ENCODE measurements at regions not wholly inside any gene's neighbourhood (a gene's known extent, or its start where the extent isn't known, plus 50 kb on each side); places are given as distances from the start of the nearest gene placed in this dataset.

DNA sequence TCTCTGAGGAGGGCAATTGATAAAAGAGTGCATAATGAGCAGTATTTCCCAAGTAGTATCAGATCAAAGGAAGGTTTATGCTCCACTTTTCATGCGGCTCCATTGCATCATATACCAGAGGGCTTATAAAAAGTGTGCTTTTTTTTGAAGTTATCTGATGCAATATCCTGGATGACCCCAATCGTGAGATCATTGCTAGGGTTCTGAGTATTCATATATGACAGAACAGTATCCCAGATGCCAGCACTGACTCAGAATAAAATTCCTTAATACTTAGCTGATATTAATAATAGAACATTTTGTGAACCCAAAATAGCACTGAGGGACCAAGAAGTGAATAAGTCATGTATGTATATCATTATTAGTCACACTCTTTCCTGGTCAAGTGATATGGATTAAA is 945.5 kb upstream of the AGA start:
- no CpG with 5 or more reads among the region's 2 CpGs for WGBS (ENCODE audit: insufficient coverage, low lambda C conversion rate)
- H3K9me3 ChIP-seq (ENCODE audit: control insufficient read depth, low read depth, low read length), result no peaks in the 10 kb centered on the region
- no peak overlapping the region for H3K4me3 ChIP-seq (ENCODE audit: low read length)
- no peaks in the 10 kb centered on the region for H3K36me3 ChIP-seq (ENCODE audit: control insufficient read depth, insufficient read depth, low read length)
- H3K4me1 ChIP-seq (ENCODE audit: control insufficient read depth, insufficient read depth, low read length), result no peaks in the 10 kb centered on the region
- H3K27me3 ChIP-seq (ENCODE audit: control insufficient read depth, insufficient read depth, low read length), result no peaks in the 10 kb centered on the region
- no peak for DNase-seq
- H3K27ac ChIP-seq (ENCODE audit: low read length), result no peak overlapping the region

GRCh38 chr4:178395798-178396197 is 953.6 kb upstream of the AGA start:
- Histone ChIP-seq H3K27ac (ENCODE audit: low read length) (no peak overlapping the region), H3K27me3 (ENCODE audit: control insufficient read depth, insufficient read depth, low read length) (no peaks in the 10 kb centered on the region), H3K9me3 (ENCODE audit: control insufficient read depth, low read depth, low read length) (no peaks in the 10 kb centered on the region), H3K4me3 (ENCODE audit: low read length) (no peak overlapping the region), H3K36me3 (ENCODE audit: control insufficient read depth, insufficient read depth, low read length) (no peaks in the 10 kb centered on the region), H3K4me1 (ENCODE audit: control insufficient read depth, insufficient read depth, low read length) (no peaks in the 10 kb centered on the region)
- no CpG with 5 or more reads among the region's 1 CpG for WGBS (ENCODE audit: insufficient coverage, low lambda C conversion rate)
- DNase-seq, result no peak

GRCh38 chr4:178412455-178412854 is 970.2 kb upstream of the AGA start:
- no peak overlapping the region for H3K27ac ChIP-seq (ENCODE audit: low read length)
- H3K4me1 ChIP-seq (ENCODE audit: control insufficient read depth, insufficient read depth, low read length), result peaks cover 3% of the 10 kb centered on the region
- no peak overlapping the region for H3K4me3 ChIP-seq (ENCODE audit: low read length)
- no peaks in the 10 kb centered on the region for H3K36me3 ChIP-seq (ENCODE audit: control insufficient read depth, insufficient read depth, low read length)
- no peaks in the 10 kb centered on the region for H3K27me3 ChIP-seq (ENCODE audit: control insufficient read depth, insufficient read depth, low read length)
- H3K9me3 ChIP-seq (ENCODE audit: control insufficient read depth, low read depth, low read length), result peaks cover 3% of the 10 kb centered on the region
- no CpG with 5 or more reads among the region's 1 CpG for WGBS (ENCODE audit: insufficient coverage, low lambda C conversion rate)
- no peak for DNase-seq

DNA sequence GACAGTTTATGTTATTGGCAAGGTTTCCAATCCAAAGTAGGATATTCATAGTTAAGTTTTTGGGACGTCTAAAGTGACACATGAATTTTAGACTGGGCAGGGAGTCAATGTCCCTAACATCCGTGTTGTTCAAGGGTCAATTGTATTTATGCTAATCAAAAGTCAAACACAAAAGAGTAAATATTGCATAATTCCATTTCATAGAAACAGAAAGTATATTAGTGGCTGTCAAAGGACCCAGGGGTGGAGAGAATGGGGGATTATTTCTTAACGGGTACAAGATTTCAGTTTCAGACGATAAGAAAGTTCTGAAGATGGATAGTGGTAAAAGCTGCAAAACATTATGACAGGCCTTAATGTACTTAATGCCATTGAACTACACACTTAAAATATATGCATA is 971.8 kb upstream of the AGA start:
- DNase-seq, result peak in 1 of 2 donors; percentile 59
- Histone ChIP-seq H3K36me3 (ENCODE audit: control insufficient read depth, insufficient read depth, low read length) (no peaks in the 10 kb centered on the region), H3K4me3 (ENCODE audit: low read length) (no peak overlapping the region), H3K4me1 (ENCODE audit: control insufficient read depth, insufficient read depth, low read length) (peaks cover 3% of the 10 kb centered on the region), H3K9me3 (ENCODE audit: control insufficient read depth, low read depth, low read length) (peaks cover 3% of the 10 kb centered on the region), H3K27ac (ENCODE audit: low read length) (no peak overlapping the region), H3K27me3 (ENCODE audit: control insufficient read depth, insufficient read depth, low read length) (no peaks in the 10 kb centered on the region)
- 20% methylated on average over 2 of the region's 4 CpGs for WGBS (ENCODE audit: insufficient coverage, low lambda C conversion rate)

DNA sequence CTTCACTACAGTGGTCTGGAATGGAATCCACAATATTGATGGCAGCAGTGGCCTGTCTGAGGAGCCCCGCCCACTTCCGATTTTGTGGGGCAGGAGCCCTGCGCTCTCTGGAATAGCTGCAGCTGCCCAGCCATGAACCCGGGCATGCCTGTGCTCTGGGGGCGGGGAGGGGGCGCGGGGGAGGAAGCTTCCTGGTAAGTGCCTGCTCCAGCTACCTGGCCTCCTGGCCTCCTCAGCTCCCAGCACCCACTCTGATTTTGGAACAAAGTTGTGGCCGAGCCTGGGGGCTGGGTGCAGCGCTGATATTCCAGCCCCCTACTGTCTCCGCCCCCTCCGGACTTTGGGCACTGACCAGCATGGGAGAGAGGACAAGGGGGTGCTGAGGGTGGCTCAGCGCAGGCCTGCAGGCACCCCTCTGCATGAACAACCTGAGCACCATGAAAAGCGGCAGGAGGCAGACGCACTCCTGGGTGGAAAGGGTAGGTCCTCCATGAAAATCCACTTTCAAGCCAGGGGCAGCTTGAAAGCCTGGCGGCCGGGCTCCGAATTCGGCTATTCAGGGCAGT is 972.7 kb upstream of the AGA start:
- WGBS (ENCODE audit: insufficient coverage, low lambda C conversion rate), result no CpG with 5 or more reads among the region's 18 CpGs
- DNase-seq, result no peak
- H3K27ac ChIP-seq (ENCODE audit: low read length), result no peak overlapping the region
- H3K4me1 ChIP-seq (ENCODE audit: control insufficient read depth, insufficient read depth, low read length), result peaks cover 3% of the 10 kb centered on the region
- no peaks in the 10 kb centered on the region for H3K27me3 ChIP-seq (ENCODE audit: control insufficient read depth, insufficient read depth, low read length)
- no peak overlapping the region for H3K4me3 ChIP-seq (ENCODE audit: low read length)
- H3K36me3 ChIP-seq (ENCODE audit: control insufficient read depth, insufficient read depth, low read length), result no peaks in the 10 kb centered on the region
- H3K9me3 ChIP-seq (ENCODE audit: control insufficient read depth, low read depth, low read length), result peaks cover 3% of the 10 kb centered on the region

- Histone ChIP-seq H3K27ac (ENCODE audit: low read length) (no peak overlapping the region), H3K36me3 (ENCODE audit: control insufficient read depth, insufficient read depth, low read length) (no peaks in the 10 kb centered on the region), H3K4me1 (ENCODE audit: control insufficient read depth, insufficient read depth, low read length) (peaks cover 3% of the 10 kb centered on the region), H3K27me3 (ENCODE audit: control insufficient read depth, insufficient read depth, low read length) (no peaks in the 10 kb centered on the region), H3K9me3 (ENCODE audit: control insufficient read depth, low read depth, low read length) (peaks cover 3% of the 10 kb centered on the region), H3K4me3 (ENCODE audit: low read length) (no peak overlapping the region)
- WGBS (ENCODE audit: insufficient coverage, low lambda C conversion rate), result no CpG with 5 or more reads among the region's 14 CpGs
- no peak for DNase-seq
Measured at GRCh38 chr4:178415925-178416324, 973.7 kb upstream of the AGA start.

DNA sequence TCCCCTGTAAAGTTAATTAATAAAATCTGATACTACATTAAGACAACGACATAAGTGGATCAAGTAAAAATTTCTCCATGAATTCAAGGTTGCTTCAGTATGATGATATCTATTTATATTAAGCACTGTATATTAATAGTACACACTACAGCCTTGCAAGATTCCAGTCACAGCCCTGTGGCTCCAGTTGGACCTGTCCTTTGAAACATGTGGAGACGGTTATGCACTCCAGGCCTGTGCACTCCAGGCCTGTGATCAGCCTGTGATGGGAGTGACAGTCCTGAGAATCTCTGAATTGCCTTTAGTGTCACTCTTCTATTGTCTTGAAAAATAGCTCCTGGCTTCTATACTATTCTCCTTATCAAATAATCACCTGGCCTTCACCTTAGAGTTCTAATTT is 981.1 kb upstream of the AGA start:
- Histone ChIP-seq H3K36me3 (ENCODE audit: control insufficient read depth, insufficient read depth, low read length) (no peaks in the 10 kb centered on the region), H3K4me3 (ENCODE audit: low read length) (no peak overlapping the region), H3K27ac (ENCODE audit: low read length) (no peak overlapping the region), H3K27me3 (ENCODE audit: control insufficient read depth, insufficient read depth, low read length) (no peaks in the 10 kb centered on the region), H3K4me1 (ENCODE audit: control insufficient read depth, insufficient read depth, low read length) (no peaks in the 10 kb centered on the region), H3K9me3 (ENCODE audit: control insufficient read depth, low read depth, low read length) (no peaks in the 10 kb centered on the region)
- DNase-seq, result no peak
- no CpG with 5 or more reads among the region's 2 CpGs for WGBS (ENCODE audit: insufficient coverage, low lambda C conversion rate)

DNA sequence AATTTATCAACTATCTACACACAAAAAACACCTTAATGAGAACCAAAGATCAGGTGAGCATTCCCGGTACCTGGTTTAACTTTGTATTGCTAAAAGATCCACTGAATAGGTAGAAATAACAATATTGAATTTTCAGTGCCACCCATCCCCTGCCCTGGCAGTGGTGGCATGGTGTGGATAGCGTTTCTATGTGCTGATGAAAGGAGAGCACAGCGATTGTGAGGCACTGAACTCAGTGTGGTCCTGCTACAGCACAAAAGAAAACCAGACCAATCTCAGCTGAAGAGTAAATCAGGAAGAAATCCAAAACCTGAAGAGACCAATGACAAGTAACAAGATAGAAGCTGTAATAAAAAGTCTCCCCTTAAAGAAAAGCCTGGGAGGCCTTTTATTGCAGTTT is 984.6 kb upstream of the AGA start:
- no peaks in the 10 kb centered on the region for H3K36me3 ChIP-seq (ENCODE audit: control insufficient read depth, insufficient read depth, low read length)
- no peak overlapping the region for H3K27ac ChIP-seq (ENCODE audit: low read length)
- no peak overlapping the region for H3K4me3 ChIP-seq (ENCODE audit: low read length)
- H3K9me3 ChIP-seq (ENCODE audit: control insufficient read depth, low read depth, low read length), result no peaks in the 10 kb centered on the region
- H3K4me1 ChIP-seq (ENCODE audit: control insufficient read depth, insufficient read depth, low read length), result no peaks in the 10 kb centered on the region
- no peak for DNase-seq
- no CpG with 5 or more reads among the region's 3 CpGs for WGBS (ENCODE audit: insufficient coverage, low lambda C conversion rate)
- no peaks in the 10 kb centered on the region for H3K27me3 ChIP-seq (ENCODE audit: control insufficient read depth, insufficient read depth, low read length)

- no peaks in the 10 kb centered on the region for H3K9me3 ChIP-seq (ENCODE audit: control insufficient read depth, low read depth, low read length)
- H3K27me3 ChIP-seq (ENCODE audit: control insufficient read depth, insufficient read depth, low read length), result no peaks in the 10 kb centered on the region
- no peak overlapping the region for H3K27ac ChIP-seq (ENCODE audit: low read length)
- WGBS (ENCODE audit: insufficient coverage, low lambda C conversion rate), result no CpG with 5 or more reads among the region's 2 CpGs
- DNase-seq, result no peak
- H3K4me3 ChIP-seq (ENCODE audit: low read length), result no peak overlapping the region
- H3K36me3 ChIP-seq (ENCODE audit: control insufficient read depth, insufficient read depth, low read length), result no peaks in the 10 kb centered on the region
- no peaks in the 10 kb centered on the region for H3K4me1 ChIP-seq (ENCODE audit: control insufficient read depth, insufficient read depth, low read length)
Measured at GRCh38 chr4:178427663-178428062, 985.4 kb upstream of the AGA start.

- H3K36me3 ChIP-seq (ENCODE audit: control insufficient read depth, insufficient read depth, low read length), result no peaks in the 10 kb centered on the region
- H3K4me1 ChIP-seq (ENCODE audit: control insufficient read depth, insufficient read depth, low read length), result no peaks in the 10 kb centered on the region
- H3K9me3 ChIP-seq (ENCODE audit: control insufficient read depth, low read depth, low read length), result no peaks in the 10 kb centered on the region
- H3K27ac ChIP-seq (ENCODE audit: low read length), result no peak overlapping the region
- no CpG with 5 or more reads among the region's 2 CpGs for WGBS (ENCODE audit: insufficient coverage, low lambda C conversion rate)
- no peak overlapping the region for H3K4me3 ChIP-seq (ENCODE audit: low read length)
- no peak for DNase-seq
- no peaks in the 10 kb centered on the region for H3K27me3 ChIP-seq (ENCODE audit: control insufficient read depth, insufficient read depth, low read length)
Measured at GRCh38 chr4:178448372-178449035, 1006.3 kb upstream of the AGA start.

DNA sequence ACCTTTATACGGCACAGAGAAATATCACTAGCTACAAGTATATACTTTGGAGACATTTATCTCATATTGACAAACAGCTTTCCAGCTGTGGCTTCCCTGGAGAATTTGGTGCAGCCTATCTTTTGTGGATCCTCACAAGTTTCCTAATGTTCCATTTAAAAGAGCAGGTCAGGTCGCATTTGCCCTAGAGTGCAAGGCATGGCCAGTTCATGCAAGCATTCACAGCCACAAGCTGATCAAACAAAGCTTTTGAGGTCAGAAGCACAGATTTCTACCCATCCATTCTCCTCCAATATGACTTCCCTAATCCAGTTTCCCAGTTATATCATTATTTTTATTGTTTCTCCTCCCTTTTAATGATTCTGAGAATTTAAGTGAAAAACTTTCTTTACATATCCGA is 1008.4 kb upstream of the AGA start:
- no peaks in the 10 kb centered on the region for H3K27me3 ChIP-seq (ENCODE audit: control insufficient read depth, insufficient read depth, low read length)
- 100% methylated on average over 1 of the region's 3 CpGs for WGBS (ENCODE audit: insufficient coverage, low lambda C conversion rate)
- no peak for DNase-seq
- no peaks in the 10 kb centered on the region for H3K36me3 ChIP-seq (ENCODE audit: control insufficient read depth, insufficient read depth, low read length)
- no peaks in the 10 kb centered on the region for H3K4me1 ChIP-seq (ENCODE audit: control insufficient read depth, insufficient read depth, low read length)
- H3K27ac ChIP-seq (ENCODE audit: low read length), result no peak overlapping the region
- H3K9me3 ChIP-seq (ENCODE audit: control insufficient read depth, low read depth, low read length), result no peaks in the 10 kb centered on the region
- H3K4me3 ChIP-seq (ENCODE audit: low read length), result no peak overlapping the region
